GM12891 (cell line): ENCODE measurements at regions not wholly inside any gene's neighbourhood (a gene's known extent, or its start where the extent isn't known, plus 50 kb on each side); places are given as distances from the start of the nearest gene placed in this dataset.

Experiments
- POLR2A ChIP-seq: IDR thresholded peaks from 2 replicates; pipeline ENCODE4 v1.6.1; 2011; ENCODE audit warnings: low read depth, low read length, control low read depth
- POLR2AphosphoS5 ChIP-seq: IDR thresholded peaks from 2 replicates; pipeline ENCODE4 v1.6.1; 2011; ENCODE audit warnings: low read depth, low read length, control low read depth
- SPI1 ChIP-seq: IDR thresholded peaks from 2 replicates; pipeline ENCODE4 v1.6.1; 2011; ENCODE audit warnings: low read depth, low read length, control low read depth

- TF ChIP-seq POLR2A (no peak), SPI1 (no peak), POLR2AphosphoS5 (no peak)
Measured at GRCh38 chr2:9690252-9690651, 59.5 kb upstream of the YWHAQ start.
